ENCODE measurements at regions not wholly inside any gene's neighbourhood (a gene's known extent, or its start where the extent isn't known, plus 50 kb on each side); places are given as distances from the start of the nearest gene placed in this dataset.
"Not testable (repeated sequence)": the region's sequence is repeated elsewhere in the genome, so short reads cannot be mapped to it uniquely, and the experiment has no call there.

DNA sequence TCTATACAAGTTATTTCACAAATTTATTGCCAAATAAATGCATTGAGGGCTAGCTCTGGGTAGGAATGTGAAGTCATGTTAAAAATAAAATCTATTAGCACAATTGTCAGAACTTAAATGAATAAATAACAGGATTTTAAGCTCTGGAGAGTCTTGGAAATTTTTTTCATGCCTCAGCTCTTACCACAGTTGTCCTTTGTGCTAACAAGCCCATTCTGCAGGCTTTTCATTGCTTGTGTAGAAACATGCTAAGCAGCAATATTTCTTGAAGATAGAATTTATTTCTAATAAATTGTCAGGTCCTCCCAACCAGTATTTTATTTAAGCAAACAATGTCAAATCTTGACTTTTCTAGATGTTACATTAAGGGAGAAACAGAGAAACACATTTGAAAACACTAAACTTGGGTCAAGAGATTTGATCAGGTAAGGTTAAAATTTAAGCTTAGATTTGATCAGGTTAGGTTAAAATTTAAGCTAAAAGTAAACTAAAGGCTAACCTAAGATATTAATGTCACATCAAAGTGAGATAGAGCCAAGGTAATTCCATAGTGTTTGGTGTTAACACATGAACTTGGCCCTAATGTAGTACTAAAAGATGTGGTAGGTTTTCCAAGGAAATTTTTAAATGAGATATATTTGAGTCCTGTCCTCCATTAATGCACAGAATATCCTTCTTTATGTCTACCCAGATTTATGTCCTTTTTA, 179.1 kb upstream of the IL1RAPL1 start:
- no peak for DNase-seq

DNA sequence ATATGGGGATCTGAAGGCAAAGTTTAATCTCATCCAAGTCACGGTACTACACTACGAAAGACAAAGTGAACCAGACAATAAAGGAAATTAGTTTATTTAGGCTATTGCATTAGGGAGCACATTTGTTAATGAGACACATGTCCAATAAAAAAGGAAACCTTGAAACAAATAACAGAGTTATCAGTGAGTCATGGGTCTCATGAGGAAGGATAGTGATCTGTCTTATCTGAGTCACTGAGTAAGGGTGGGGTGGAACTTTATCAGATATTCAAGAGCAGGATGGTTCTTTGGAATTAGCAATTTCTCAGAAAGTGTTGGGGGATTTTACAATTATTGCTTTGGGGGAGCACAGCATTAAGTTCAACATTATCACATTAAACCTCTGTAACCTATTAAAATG, 188.9 kb upstream of the IL1RAPL1 start:
- DNase-seq = no peak

DNA sequence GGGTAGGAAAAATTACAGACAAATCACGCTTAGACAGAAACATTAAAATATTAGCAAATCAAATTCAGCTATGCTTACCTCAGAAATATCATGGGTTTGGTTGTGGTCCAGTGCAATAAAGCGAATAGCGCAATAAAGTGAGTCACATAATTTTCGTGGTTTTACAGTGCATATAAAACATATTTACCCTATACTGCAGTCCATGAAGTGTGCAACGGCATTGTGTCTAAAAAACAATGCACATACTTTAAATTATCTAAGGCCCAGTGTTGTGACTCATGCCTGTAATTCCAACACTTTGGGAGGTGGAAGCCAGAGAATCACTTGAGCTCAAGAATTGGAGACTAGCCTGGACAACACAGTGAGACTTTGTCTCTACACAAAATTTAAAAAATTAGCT, 195.7 kb upstream of the IL1RAPL1 start:
- no peak for DNase-seq

- peak in 2 of 56 donors; percentile 0 to 1 for DNase-seq
Observed at GRCh38 chrX:28379103-28379502, 208.1 kb upstream of the IL1RAPL1 start.

DNA sequence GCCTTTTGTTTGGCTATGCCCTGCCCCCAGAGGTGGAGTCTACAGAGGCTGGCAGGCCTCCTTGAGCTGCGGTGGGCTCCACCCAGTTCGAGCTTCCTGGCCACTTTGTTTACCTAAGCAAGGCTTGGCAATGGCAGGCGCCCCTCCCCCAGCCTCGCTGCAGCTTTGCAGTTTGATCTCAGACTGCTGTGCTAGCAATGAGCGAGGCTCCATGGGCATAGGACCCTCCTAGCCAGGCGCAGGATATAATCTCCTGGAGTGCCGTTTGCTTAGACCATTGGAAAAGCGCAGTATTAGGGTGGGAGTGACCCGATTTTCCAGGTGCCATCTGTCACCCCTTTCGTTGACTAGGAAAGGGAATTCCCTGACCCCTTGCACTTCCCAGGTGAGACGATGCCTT, 219.6 kb upstream of the IL1RAPL1 start:
- DNase-seq = not testable (repeated sequence)

GRCh38 chrX:28351801-28352200, 235.4 kb upstream of the IL1RAPL1 start:
- DNase-seq = no peak

DNA sequence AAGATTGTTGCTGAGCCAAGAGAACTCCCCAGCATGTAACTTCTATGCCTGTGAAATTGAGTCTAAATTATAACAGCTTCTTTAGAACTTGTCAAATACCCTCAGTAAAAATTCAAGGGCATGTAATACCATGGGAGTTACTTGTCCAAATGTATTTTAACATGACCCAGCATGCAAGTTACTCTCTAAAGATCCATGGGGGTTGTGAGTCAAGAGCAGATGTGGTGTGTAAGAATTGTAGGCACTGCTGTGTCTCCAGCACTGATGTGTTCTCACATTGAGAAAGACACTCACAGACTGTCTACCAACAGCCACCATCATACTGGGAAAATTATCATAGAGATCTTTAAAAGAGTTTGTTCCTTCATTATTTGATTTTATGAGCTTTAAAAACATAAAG, 237.4 kb upstream of the IL1RAPL1 start:
- DNase-seq = no peak

DNA sequence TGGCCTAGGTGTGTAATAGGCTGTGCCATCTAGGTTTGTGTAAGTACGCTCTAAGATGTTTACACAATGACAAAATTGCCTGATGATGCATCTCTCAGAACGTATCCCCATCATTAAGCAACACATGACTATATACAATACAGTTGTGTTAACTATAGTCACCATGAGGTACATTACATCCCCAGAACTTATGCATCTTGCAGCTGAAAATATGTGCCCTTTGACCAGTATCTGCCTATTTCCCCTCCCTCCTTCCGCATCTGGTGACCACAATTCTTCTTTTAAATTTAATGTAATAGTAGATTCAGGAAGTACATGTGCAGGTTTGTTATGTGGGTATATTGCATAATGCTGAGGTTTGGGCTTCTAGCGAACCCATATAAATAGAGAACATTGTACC, 239.8 kb upstream of the IL1RAPL1 start:
- no peak for DNase-seq

DNA sequence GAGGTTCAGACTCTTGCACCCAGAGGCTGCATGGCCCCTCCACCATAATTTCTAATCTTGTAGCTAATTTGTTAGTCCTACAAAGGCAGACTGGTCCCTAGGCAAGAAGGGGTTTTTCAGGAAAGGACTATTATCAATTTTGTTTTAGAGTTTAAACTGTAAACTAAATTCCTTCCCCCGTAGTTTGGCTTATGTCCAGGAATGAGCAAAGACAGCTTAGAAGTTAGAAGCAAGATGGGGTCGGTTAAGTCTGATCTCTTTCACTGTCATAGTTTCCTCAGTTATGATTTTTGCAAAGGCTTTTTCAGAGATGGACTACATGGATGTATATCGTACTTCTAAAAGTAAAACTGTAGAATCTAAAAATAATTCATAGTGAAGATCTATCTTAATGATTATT, 258.1 kb upstream of the IL1RAPL1 start:
- no peak for DNase-seq

DNA sequence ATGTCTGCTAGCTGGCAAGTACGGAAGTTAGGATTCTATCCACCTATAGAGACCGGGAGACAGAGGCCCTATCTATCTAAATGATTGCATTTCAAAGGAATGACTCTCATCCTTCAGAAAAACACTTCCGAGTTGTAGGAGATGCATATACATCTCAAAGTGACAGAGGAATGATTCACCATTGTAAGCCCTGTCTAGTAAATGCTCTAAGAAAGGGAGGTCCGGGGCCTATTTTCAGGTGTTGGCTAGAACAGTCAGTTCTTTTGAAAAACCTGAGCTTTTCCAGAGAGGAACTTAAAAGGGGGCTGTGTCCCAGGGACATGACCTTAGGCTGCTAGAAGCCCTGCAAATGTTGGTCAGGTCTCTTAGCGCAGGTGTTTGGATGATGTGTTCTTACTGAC, 262.9 kb upstream of the IL1RAPL1 start:
- DNase-seq = no peak

- no peak for DNase-seq
Observed at GRCh38 chrX:28321286-28321685, 266.0 kb upstream of the IL1RAPL1 start.

GRCh38 chrX:28312965-28313364, 274.3 kb upstream of the IL1RAPL1 start:
- no peak for DNase-seq

DNA sequence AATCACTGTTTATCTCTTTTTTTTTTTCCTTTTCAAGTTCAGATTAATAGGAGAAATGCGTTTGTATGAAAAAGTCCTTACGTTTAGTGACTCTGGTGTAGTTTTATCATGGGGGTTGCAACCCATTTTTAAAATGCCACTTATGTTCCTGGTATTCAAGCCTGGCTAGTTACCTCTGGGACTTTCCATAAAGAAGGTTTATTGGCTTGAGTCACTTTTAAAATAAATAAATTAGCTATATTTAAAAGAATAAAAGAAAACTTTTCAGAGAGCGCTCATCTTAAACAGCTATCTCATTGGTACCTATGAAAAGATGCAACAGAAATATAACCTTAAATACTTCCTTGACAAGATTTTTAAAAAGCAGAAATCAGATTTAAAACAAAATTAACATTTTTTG, 275.0 kb upstream of the IL1RAPL1 start:
- DNase-seq = no peak

DNA sequence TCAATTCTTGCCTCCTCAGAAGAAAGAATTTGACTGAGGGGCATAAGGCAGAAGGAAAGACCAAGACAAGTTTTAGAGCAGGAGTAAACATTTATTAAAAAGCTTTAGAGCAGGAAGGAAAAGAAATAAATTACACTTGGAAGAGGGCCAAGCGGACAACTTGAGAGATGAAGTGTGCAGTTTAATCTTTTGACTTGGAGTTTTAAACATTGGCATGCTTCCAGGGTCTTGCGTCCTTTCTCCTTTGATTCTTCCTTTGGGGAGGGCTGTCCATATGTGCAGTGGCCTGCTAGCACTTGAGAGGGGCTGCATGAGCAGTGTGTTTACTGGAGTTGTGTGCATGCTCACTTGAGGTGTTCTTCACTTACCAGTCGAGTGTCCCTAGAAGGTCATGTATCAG, 275.8 kb upstream of the IL1RAPL1 start:
- no peak for DNase-seq

DNA sequence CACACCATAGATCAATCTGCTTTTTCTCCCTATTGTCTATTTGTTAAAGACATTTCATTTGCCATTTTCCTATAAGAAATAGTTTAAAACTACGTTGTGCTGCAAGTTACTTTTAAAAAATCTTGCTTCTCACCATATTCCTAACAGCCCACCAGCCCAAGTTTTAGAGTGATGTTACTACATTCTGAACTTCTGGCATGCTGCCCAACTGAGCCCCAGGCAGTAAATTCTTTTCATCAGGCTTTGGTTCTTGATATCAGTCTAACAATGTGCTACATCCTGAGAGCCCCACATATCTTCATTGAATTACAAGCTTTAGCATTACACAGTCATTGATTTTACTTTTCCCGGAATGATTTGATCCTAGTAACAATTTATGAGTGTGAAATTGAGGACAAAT, 283.8 kb upstream of the IL1RAPL1 start:
- no peak for DNase-seq

DNA sequence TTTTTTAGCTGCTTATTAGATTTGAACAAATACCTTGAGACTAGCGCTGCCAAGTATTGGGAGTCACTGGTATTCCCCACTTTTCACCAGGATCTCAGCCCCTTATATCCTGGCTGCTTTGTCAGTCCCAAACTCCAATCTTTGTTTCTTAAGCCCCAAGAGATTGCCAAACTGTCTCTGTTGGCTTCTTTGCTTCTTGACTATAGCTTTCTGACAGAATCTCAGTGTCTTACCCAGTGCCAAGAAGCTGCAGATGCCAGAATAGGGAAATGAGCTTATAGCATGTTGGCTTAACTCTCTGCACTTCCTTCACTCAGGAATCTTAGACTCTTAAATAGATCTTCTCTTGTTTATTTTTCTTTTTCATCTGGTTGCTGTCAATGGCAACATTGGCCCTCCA, 297.5 kb upstream of the DCAF8L1 start:
- DNase-seq = no peak

DNA sequence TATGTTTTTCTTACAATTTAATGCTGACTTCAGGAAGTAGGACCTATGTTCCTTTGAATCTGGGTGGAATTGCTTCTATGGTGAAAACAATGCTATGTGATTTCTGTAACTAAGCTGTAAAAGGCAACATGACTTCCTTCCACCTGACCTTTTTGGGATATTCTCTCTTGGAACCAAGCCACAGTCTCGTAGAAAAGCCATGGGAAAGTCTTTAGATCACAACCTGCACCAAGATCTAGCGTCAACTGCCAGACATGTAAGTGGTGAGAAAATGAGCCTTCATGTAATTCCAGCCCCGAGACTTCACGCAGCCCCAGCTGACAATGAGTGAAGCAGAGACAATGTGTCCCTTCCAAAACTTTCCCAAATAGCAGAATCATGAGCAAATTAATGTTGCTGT, 297.0 kb upstream of the DCAF8L1 start:
- DNase-seq = no peak

GRCh38 chrX:28273736-28274135, 292.5 kb upstream of the DCAF8L1 start:
- no peak for DNase-seq

DNA sequence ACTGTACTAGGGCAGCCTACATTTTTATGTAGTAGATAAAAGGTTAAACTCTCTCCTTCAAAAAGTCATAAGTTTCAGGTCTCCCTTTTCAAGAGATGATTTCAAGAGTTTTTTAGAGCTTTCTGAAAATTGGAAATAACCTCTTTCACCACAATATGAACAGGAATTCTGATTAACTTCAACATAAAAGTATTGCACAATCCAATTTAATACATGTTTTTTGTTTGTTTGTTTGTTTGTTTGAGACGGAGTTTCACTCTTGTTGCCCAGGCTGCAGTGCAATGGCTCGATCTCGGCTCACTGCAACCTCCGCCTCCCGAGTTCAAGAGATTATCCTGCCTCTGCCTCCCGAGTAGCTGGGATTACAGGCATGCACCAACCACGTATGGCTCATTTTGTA, 265.4 kb upstream of the DCAF8L1 start:
- DNase-seq = no peak

- no peak for DNase-seq
Observed at GRCh38 chrX:28229217-28229616, 248.0 kb upstream of the DCAF8L1 start.

- DNase-seq = no peak
Observed at GRCh38 chrX:28225513-28225912, 244.3 kb upstream of the DCAF8L1 start.

GRCh38 chrX:28223991-28224390, 242.7 kb upstream of the DCAF8L1 start:
- no peak for DNase-seq

- DNase-seq = no peak
Observed at GRCh38 chrX:28223469-28223868, 242.2 kb upstream of the DCAF8L1 start.

- DNase-seq = no peak
Observed at GRCh38 chrX:28205905-28206304, 224.7 kb upstream of the DCAF8L1 start.

Data from nucleus accumbens (tissue), 56 donors.